Esophagus (tissue), 2 donors: ENCODE measurements at regions not wholly inside any gene's neighbourhood (a gene's known extent, or its start where the extent isn't known, plus 50 kb on each side); places are given as distances from the start of the nearest gene placed in this dataset.

Experiments
- H3K27ac ChIP-seq, 2 donors: one replicate each; pipeline ENCODE4 v1.5.1; 2013; ENCODE audit warnings: low read depth in 2 of 2, mild to moderate bottlenecking in 2 of 2, inconsistent platforms in 1 of 2, low read length in 1 of 2, moderate library complexity in 1 of 2
- H3K27me3 ChIP-seq, 2 donors: one replicate each; pipeline ENCODE4 v1.6.1; 2013; ENCODE audit warnings: low read length in 2 of 2, control low read depth in 1 of 2, mild to moderate bottlenecking in 1 of 2; ENCODE audit not compliant: insufficient read depth in 2 of 2, control insufficient read depth in 1 of 2
- H3K36me3 ChIP-seq, 2 donors: one replicate each; pipeline ENCODE4 v1.6.1; 2013; ENCODE audit warnings: low read length in 1 of 2; ENCODE audit not compliant: control insufficient read depth in 2 of 2, insufficient read depth in 2 of 2
- H3K4me1 ChIP-seq, 2 donors: one replicate each; pipeline ENCODE4 v1.6.1; 2013; ENCODE audit warnings: low read length in 1 of 2; ENCODE audit not compliant: control insufficient read depth in 2 of 2, insufficient read depth in 2 of 2
- H3K4me3 ChIP-seq, 2 donors: one replicate each; pipeline ENCODE4 v1.5.1; 2013; ENCODE audit warnings: low read length in 2 of 2, mild to moderate bottlenecking in 2 of 2, low read depth in 1 of 2, moderate library complexity in 1 of 2
- H3K9me3 ChIP-seq, 2 donors: one replicate each; pipeline ENCODE4 v1.6.1; 2013; ENCODE audit warnings: mild to moderate bottlenecking in 2 of 2, low read depth in 1 of 2, low read length in 1 of 2, moderate library complexity in 1 of 2; ENCODE audit not compliant: control insufficient read depth in 2 of 2, insufficient read depth in 1 of 2
- WGBS, 2 donors: extraction: QIAGEN DNeasy Blood & Tissue Kit; methylation state at CpG; one replicate each; pipeline ENCODE4 v1.1.7; 2013; 5-methylcytosine and 5-hydroxymethylcytosine counted together
- donor health status: healthy with polysubstance abuse.
- donor health status: Bipolar disorder and iron deficiency.

GRCh38 chr16:58958749-58959148, 224.6 kb upstream of the GOT2 start:
- Histone ChIP-seq H3K36me3 (no peaks in the 10 kb centered on the region), H3K27ac (no peak overlapping the region), H3K4me3 (no peak overlapping the region), H3K27me3 (no peaks in the 10 kb centered on the region), H3K4me1 (no peaks in the 10 kb centered on the region), H3K9me3 (no peaks in the 10 kb centered on the region)

- Histone ChIP-seq H3K9me3 (no peaks in the 10 kb centered on the region), H3K4me3 (no peak overlapping the region), H3K36me3 (no peaks in the 10 kb centered on the region), H3K27ac (no peak overlapping the region), H3K27me3 (no peaks in the 10 kb centered on the region), H3K4me1 (no peaks in the 10 kb centered on the region)
- 34 to 46% methylated on average over 1 of the region's 1 CpG for WGBS, 2 donors
Measured at GRCh38 chr16:58948244-58948643, 214.1 kb upstream of the GOT2 start.

- 74 to 84% methylated on average over 2 of the region's 2 CpGs for WGBS, 2 donors
- no peak overlapping the region for H3K4me3 ChIP-seq
- no peaks in the 10 kb centered on the region for H3K27me3 ChIP-seq
- no peaks in the 10 kb centered on the region for H3K36me3 ChIP-seq
- H3K27ac ChIP-seq, result no peak overlapping the region
- H3K9me3 ChIP-seq, result no peaks in the 10 kb centered on the region
- H3K4me1 ChIP-seq, result no peaks in the 10 kb centered on the region
Measured at GRCh38 chr16:58940609-58941008, 206.5 kb upstream of the GOT2 start.

- WGBS, 2 donors, result 33 to 36% methylated on average over 7 of the region's 7 CpGs
- H3K27ac ChIP-seq, result no peak overlapping the region
Measured at GRCh38 chr16:58938811-58939210, 204.7 kb upstream of the GOT2 start.

GRCh38 chr16:58937661-58938060, 203.5 kb upstream of the GOT2 start:
- 50 to 57% methylated on average over 5 of the region's 5 CpGs for WGBS, 2 donors
- Histone ChIP-seq H3K4me1 (no peaks in the 10 kb centered on the region), H3K36me3 (no peaks in the 10 kb centered on the region), H3K9me3 (no peaks in the 10 kb centered on the region), H3K27ac (no peak overlapping the region), H3K4me3 (no peak overlapping the region), H3K27me3 (no peaks in the 10 kb centered on the region)

More at GRCh38 chr16:58938811-58939210, 204.7 kb upstream of the GOT2 start:
- Histone ChIP-seq H3K36me3 (no peaks in the 10 kb centered on the region), H3K27me3 (no peaks in the 10 kb centered on the region), H3K9me3 (no peaks in the 10 kb centered on the region), H3K4me3 (no peak overlapping the region), H3K4me1 (no peaks in the 10 kb centered on the region)

GRCh38 chr16:58933186-58933585, 199.1 kb upstream of the GOT2 start:
- H3K4me1 ChIP-seq, result no peaks in the 10 kb centered on the region
- no peaks in the 10 kb centered on the region for H3K27me3 ChIP-seq
- H3K36me3 ChIP-seq, result no peaks in the 10 kb centered on the region
- WGBS, 2 donors, result 71 to 73% methylated on average over 3 of the region's 3 CpGs
- no peak overlapping the region for H3K4me3 ChIP-seq
- no peaks in the 10 kb centered on the region for H3K9me3 ChIP-seq
- H3K27ac ChIP-seq, result no peak overlapping the region

- WGBS, 2 donors, result 56 to 70% methylated on average over 4 of the region's 4 CpGs
- H3K4me3 ChIP-seq, result no peak overlapping the region
- H3K9me3 ChIP-seq, result no peaks in the 10 kb centered on the region
- H3K27me3 ChIP-seq, result no peaks in the 10 kb centered on the region
- no peak overlapping the region for H3K27ac ChIP-seq
- H3K4me1 ChIP-seq, result no peaks in the 10 kb centered on the region
- no peaks in the 10 kb centered on the region for H3K36me3 ChIP-seq
Measured at GRCh38 chr16:58931436-58931835, 197.3 kb upstream of the GOT2 start.

GRCh38 chr16:58923094-58923493, 189.0 kb upstream of the GOT2 start:
- H3K4me3 ChIP-seq, result no peak overlapping the region
- no peaks in the 10 kb centered on the region for H3K4me1 ChIP-seq
- WGBS, 2 donors, result 84 to 89% methylated on average over 2 of the region's 2 CpGs
- H3K27ac ChIP-seq, result no peak overlapping the region
- H3K27me3 ChIP-seq, result no peaks in the 10 kb centered on the region
- H3K9me3 ChIP-seq, result peaks cover 0 to 4% of the 10 kb centered on the region in 2 donors
- H3K36me3 ChIP-seq, result no peaks in the 10 kb centered on the region

GRCh38 chr16:58913456-58913855, 179.3 kb upstream of the GOT2 start:
- no peaks in the 10 kb centered on the region for H3K9me3 ChIP-seq
- no peaks in the 10 kb centered on the region for H3K4me1 ChIP-seq
- H3K27ac ChIP-seq, result no peak overlapping the region
- H3K36me3 ChIP-seq, result no peaks in the 10 kb centered on the region
- no peaks in the 10 kb centered on the region for H3K27me3 ChIP-seq
- H3K4me3 ChIP-seq, result no peak overlapping the region
- WGBS, 2 donors, result 86 to 97% methylated on average over 4 of the region's 4 CpGs

- Histone ChIP-seq H3K36me3 (no peaks in the 10 kb centered on the region), H3K9me3 (no peaks in the 10 kb centered on the region), H3K4me1 (no peaks in the 10 kb centered on the region), H3K27me3 (no peaks in the 10 kb centered on the region), H3K27ac (no peak overlapping the region), H3K4me3 (no peak overlapping the region)
Measured at GRCh38 chr16:58912571-58912970, 178.5 kb upstream of the GOT2 start.
